ENCODE measurements at regions not wholly inside any gene's neighbourhood (a gene's known extent, or its start where the extent isn't known, plus 50 kb on each side); places are given as distances from the start of the nearest gene placed in this dataset.
"Not testable (repeated sequence)": the region's sequence is repeated elsewhere in the genome, so short reads cannot be mapped to it uniquely, and the experiment has no call there.

GRCh38 chr5:16353439-16353838 is 112.2 kb downstream of the ZNF622 start:
- no CpG with 5 or more reads among the region's 5 CpGs for WGBS, 2 donors (ENCODE audit: extremely low coverage in 2 of 2, insufficient read length in 2 of 2, insufficient replicate concordance in 1 of 2)
- H3K23ac ChIP-seq (ENCODE audit: low read depth, low read length, poor library complexity); H3K4me3 ChIP-seq (ENCODE audit: low read length in 2 of 2); H3K9me3 ChIP-seq (replicated peaks in 1 of 2; ENCODE audit: control insufficient read depth in 2 of 2, insufficient read depth in 1 of 2, low read depth in 1 of 2, low read length in 2 of 2); H4K8ac ChIP-seq (ENCODE audit: low read depth, low read length); H3K4ac ChIP-seq (ENCODE audit: low read length); H3K27ac ChIP-seq (replicated peaks; ENCODE audit: low read length); H3K4me1 ChIP-seq (ENCODE audit: control insufficient read depth in 2 of 2, insufficient read depth in 1 of 2, low read depth in 1 of 2, low read length in 2 of 2); DNase-seq (ENCODE audit: low spot score); H3K79me1 ChIP-seq (ENCODE audit: low read depth, low read length); H2BK15ac ChIP-seq (ENCODE audit: low read length); H2BK5ac ChIP-seq (ENCODE audit: low read length); H3K27me3 ChIP-seq (ENCODE audit: control insufficient read depth in 3 of 3, insufficient read depth in 3 of 3, low read depth in 1 of 3, low read length in 3 of 3); H2BK120ac ChIP-seq (ENCODE audit: low read depth, low read length); H3K9ac ChIP-seq (ENCODE audit: low read depth, low read length, poor library complexity); H3K4me2 ChIP-seq (ENCODE audit: insufficient read depth, low read length, poor library complexity, severe bottlenecking); H3K14ac ChIP-seq (ENCODE audit: low read length); H3K36me3 ChIP-seq (replicated peaks in 1 of 2; ENCODE audit: control insufficient read depth in 2 of 2, insufficient read depth in 2 of 2, low read length in 2 of 2); H2AK5ac ChIP-seq (ENCODE audit: low read depth, low read length); H2BK12ac ChIP-seq (ENCODE audit: low read length); H4K91ac ChIP-seq (ENCODE audit: low read depth, low read length, poor library complexity); H2AFZ ChIP-seq (ENCODE audit: low read length); H3K18ac ChIP-seq (ENCODE audit: low read length): not testable (repeated sequence)

- Histone ChIP-seq H4K8ac (ENCODE audit: low read depth, low read length) (no peak overlapping the region), H3K27ac (replicated peaks; ENCODE audit: low read length) (no peak overlapping the region), H4K91ac (ENCODE audit: low read depth, low read length, poor library complexity) (no peak overlapping the region), H2BK15ac (ENCODE audit: low read length) (no peak overlapping the region), H3K79me1 (ENCODE audit: low read depth, low read length) (no peaks in the 10 kb centered on the region), H3K4me1 (ENCODE audit: control insufficient read depth in 2 of 2, insufficient read depth in 1 of 2, low read depth in 1 of 2, low read length in 2 of 2) (no peaks in the 10 kb centered on the region), H3K4me3 (ENCODE audit: low read length in 2 of 2) (no peak overlapping the region), H3K36me3 (replicated peaks in 1 of 2; ENCODE audit: control insufficient read depth in 2 of 2, insufficient read depth in 2 of 2, low read length in 2 of 2) (no peaks in the 10 kb centered on the region), H3K18ac (ENCODE audit: low read length) (no peak overlapping the region), H3K4me2 (ENCODE audit: insufficient read depth, low read length, poor library complexity, severe bottlenecking) (no peak overlapping the region), H2AK5ac (ENCODE audit: low read depth, low read length) (no peak overlapping the region), H3K14ac (ENCODE audit: low read length) (no peak overlapping the region), H2BK120ac (ENCODE audit: low read depth, low read length) (no peak overlapping the region), H3K4ac (ENCODE audit: low read length) (no peak overlapping the region), H3K9ac (ENCODE audit: low read depth, low read length, poor library complexity) (no peak overlapping the region), H2BK12ac (ENCODE audit: low read length) (no peak overlapping the region), H3K23ac (ENCODE audit: low read depth, low read length, poor library complexity) (no peak overlapping the region), H2BK5ac (ENCODE audit: low read length) (no peak overlapping the region), H2AFZ (ENCODE audit: low read length) (no peak overlapping the region), H3K9me3 (replicated peaks in 1 of 2; ENCODE audit: control insufficient read depth in 2 of 2, insufficient read depth in 1 of 2, low read depth in 1 of 2, low read length in 2 of 2) (no peaks in the 10 kb centered on the region), H3K27me3 (ENCODE audit: control insufficient read depth in 3 of 3, insufficient read depth in 3 of 3, low read depth in 1 of 3, low read length in 3 of 3) (no peaks in the 10 kb centered on the region)
- no CpG with 5 or more reads among the region's 3 CpGs for WGBS, 2 donors (ENCODE audit: extremely low coverage in 2 of 2, insufficient read length in 2 of 2, insufficient replicate concordance in 1 of 2)
- no peak for DNase-seq (ENCODE audit: low spot score)
Measured at GRCh38 chr5:16350816-16351215, 114.8 kb downstream of the ZNF622 start.

GRCh38 chr5:16346380-16346779 is 119.2 kb downstream of the ZNF622 start:
- H2BK5ac ChIP-seq (ENCODE audit: low read length): no peak overlapping the region
- no peak overlapping the region for H3K18ac ChIP-seq (ENCODE audit: low read length)
- H3K14ac ChIP-seq (ENCODE audit: low read length): no peak overlapping the region
- no peak overlapping the region for H2AK5ac ChIP-seq (ENCODE audit: low read depth, low read length)
- H3K4me3 ChIP-seq (ENCODE audit: low read length in 2 of 2): no peak overlapping the region
- H3K4me1 ChIP-seq (ENCODE audit: control insufficient read depth in 2 of 2, insufficient read depth in 1 of 2, low read depth in 1 of 2, low read length in 2 of 2): no peaks in the 10 kb centered on the region
- H3K79me1 ChIP-seq (ENCODE audit: low read depth, low read length): no peaks in the 10 kb centered on the region
- no peak overlapping the region for H2BK120ac ChIP-seq (ENCODE audit: low read depth, low read length)
- DNase-seq (ENCODE audit: low spot score): no peak
- H3K4ac ChIP-seq (ENCODE audit: low read length): no peak overlapping the region
- no peak overlapping the region for H3K27ac ChIP-seq (replicated peaks; ENCODE audit: low read length)
- H4K91ac ChIP-seq (ENCODE audit: low read depth, low read length, poor library complexity): no peak overlapping the region
- no peak overlapping the region for H2BK15ac ChIP-seq (ENCODE audit: low read length)
- no peak overlapping the region for H4K8ac ChIP-seq (ENCODE audit: low read depth, low read length)
- no peaks in the 10 kb centered on the region for H3K9me3 ChIP-seq (replicated peaks in 1 of 2; ENCODE audit: control insufficient read depth in 2 of 2, insufficient read depth in 1 of 2, low read depth in 1 of 2, low read length in 2 of 2)
- no peak overlapping the region for H3K9ac ChIP-seq (ENCODE audit: low read depth, low read length, poor library complexity)
- no peak overlapping the region for H2AFZ ChIP-seq (ENCODE audit: low read length)
- no peak overlapping the region for H2BK12ac ChIP-seq (ENCODE audit: low read length)
- H3K36me3 ChIP-seq (replicated peaks in 1 of 2; ENCODE audit: control insufficient read depth in 2 of 2, insufficient read depth in 2 of 2, low read length in 2 of 2): no peaks in the 10 kb centered on the region
- H3K4me2 ChIP-seq (ENCODE audit: insufficient read depth, low read length, poor library complexity, severe bottlenecking): no peak overlapping the region
- no peaks in the 10 kb centered on the region for H3K27me3 ChIP-seq (ENCODE audit: control insufficient read depth in 3 of 3, insufficient read depth in 3 of 3, low read depth in 1 of 3, low read length in 3 of 3)
- WGBS, 2 donors (ENCODE audit: extremely low coverage in 2 of 2, insufficient read length in 2 of 2, insufficient replicate concordance in 1 of 2): no CpG with 5 or more reads among the region's 1 CpG
- no peak overlapping the region for H3K23ac ChIP-seq (ENCODE audit: low read depth, low read length, poor library complexity)

- Histone ChIP-seq H3K18ac (ENCODE audit: low read length) (no peak overlapping the region), H3K4me3 (ENCODE audit: low read length in 2 of 2) (no peak overlapping the region), H3K9me3 (replicated peaks in 1 of 2; ENCODE audit: control insufficient read depth in 2 of 2, insufficient read depth in 1 of 2, low read depth in 1 of 2, low read length in 2 of 2) (no peaks in the 10 kb centered on the region), H3K4me2 (ENCODE audit: insufficient read depth, low read length, poor library complexity, severe bottlenecking) (no peak overlapping the region), H2AK5ac (ENCODE audit: low read depth, low read length) (no peak overlapping the region), H4K8ac (ENCODE audit: low read depth, low read length) (no peak overlapping the region), H3K4me1 (ENCODE audit: control insufficient read depth in 2 of 2, insufficient read depth in 1 of 2, low read depth in 1 of 2, low read length in 2 of 2) (no peaks in the 10 kb centered on the region), H3K14ac (ENCODE audit: low read length) (no peak overlapping the region), H3K27ac (replicated peaks; ENCODE audit: low read length) (no peak overlapping the region), H3K23ac (ENCODE audit: low read depth, low read length, poor library complexity) (no peak overlapping the region), H2BK12ac (ENCODE audit: low read length) (no peak overlapping the region), H3K36me3 (replicated peaks in 1 of 2; ENCODE audit: control insufficient read depth in 2 of 2, insufficient read depth in 2 of 2, low read length in 2 of 2) (no peaks in the 10 kb centered on the region), H4K91ac (ENCODE audit: low read depth, low read length, poor library complexity) (no peak overlapping the region), H3K27me3 (ENCODE audit: control insufficient read depth in 3 of 3, insufficient read depth in 3 of 3, low read depth in 1 of 3, low read length in 3 of 3) (no peaks in the 10 kb centered on the region), H3K9ac (ENCODE audit: low read depth, low read length, poor library complexity) (no peak overlapping the region), H2BK5ac (ENCODE audit: low read length) (no peak overlapping the region), H3K79me1 (ENCODE audit: low read depth, low read length) (no peaks in the 10 kb centered on the region), H2BK120ac (ENCODE audit: low read depth, low read length) (no peak overlapping the region), H2BK15ac (ENCODE audit: low read length) (no peak overlapping the region), H3K4ac (ENCODE audit: low read length) (no peak overlapping the region), H2AFZ (ENCODE audit: low read length) (no peak overlapping the region)
- no peak for DNase-seq (ENCODE audit: low spot score)
- no CpG with 5 or more reads among the region's 1 CpG for WGBS, 2 donors (ENCODE audit: extremely low coverage in 2 of 2, insufficient read length in 2 of 2, insufficient replicate concordance in 1 of 2)
Measured at GRCh38 chr5:16345454-16345853, 120.1 kb downstream of the ZNF622 start.
